OCI-LY3 (cell line): ENCODE measurements at regions not wholly inside any gene's neighbourhood (a gene's known extent, or its start where the extent isn't known, plus 50 kb on each side); places are given as distances from the start of the nearest gene placed in this dataset.

Source experiments
- CTCF ChIP-seq: fragments of 200-600, 300-600 bp; sonication (generic); IDR thresholded peaks from 2 replicates; pipeline ENCODE4 v1.5.1; 2014; ENCODE audit warnings: antibody characterized with exemption, low read length, low read depth
- EZH2phosphoT487 ChIP-seq: fragments of 200-600 bp; shearing (Covaris generic); IDR thresholded peaks from 2 replicates; pipeline ENCODE4 v1.6.1; 2018; ENCODE audit warnings: antibody characterized with exemption, mixed run types, low read depth

GRCh38 chr3:20752416-20752815 is 566.4 kb upstream of the SGO1 start:
- TF ChIP-seq CTCF (no peak), EZH2phosphoT487 (no peak)
